HepG2 (cell line): ENCODE measurements at regions not wholly inside any gene's neighbourhood (a gene's known extent, or its start where the extent isn't known, plus 50 kb on each side); places are given as distances from the start of the nearest gene placed in this dataset.

Experiments used
- ATAC-seq: fragments of 200-7000 bp; cut with Tn5 transposase; 3 replicates; pipeline ENCODE4 v1.9.1; 2020; ENCODE audit warnings: mild to moderate bottlenecking, moderate library complexity
- BruUV-seq: library from RNA; stranded (reverse); fragments of 400-500 nt; replicated peaks from 2 replicates; lab custom pipeline; 2021; lab: Mats Ljungman, UMichigan
- CTCF ChIA-PET: fragments of 300-600 bp; formaldehyde crosslinking; extraction: SDS; loops from one replicate; lab custom pipeline; 2021; ENCODE audit warnings: low total read pairs, inconsistent platforms, low intra/inter-chr PET ratio; lab: Yijun Ruan, JAX
- POLR2A ChIA-PET: fragments of 350-600 bp; sonication (Branson Sonifier 250); formaldehyde crosslinking; loops from one replicate; lab custom pipeline; 2020; ENCODE audit warnings: antibody characterized with exemption, inconsistent platforms; lab: Yijun Ruan, JAX
- DNase-seq: peaks from one replicate; pipeline ENCODE4 v3.0.0-alpha.2; 2015; ENCODE audit warnings: low spot score
- FAIRE-seq: peaks from 3 replicates; lab custom pipeline; 2011; peaks lifted over from hg19 to GRCh38; lab: Jason Lieb, UNC
- H2AFZ ChIP-seq: one replicate; pipeline ENCODE4 v1.6.1; 2011; ENCODE audit warnings: low read length, inconsistent platforms
- H3K27ac ChIP-seq: fragments of 300-600 bp; 3 replicates; pipeline ENCODE4 v1.8.0; 2011; ENCODE audit warnings: mixed run types, mild to moderate bottlenecking, mixed read lengths, low read length, inconsistent platforms; ENCODE audit not compliant: insufficient read depth; ENCODE audit errors: extremely low read length
- H3K27me3 ChIP-seq, 2 experiments: fragments of 200-600 bp in 1 of 2; 2 replicates in 1 of 2; 3 replicates in 1 of 2; pipeline versions ENCODE4 v1.6.0 to v1.8.0; 2011; ENCODE audit warnings: low read length in 2 of 2, mild to moderate bottlenecking in 2 of 2, moderate library complexity in 2 of 2, inconsistent platforms in 1 of 2; ENCODE audit not compliant: insufficient read depth in 2 of 2, control insufficient read depth in 1 of 2
- H3K36me3 ChIP-seq, 2 experiments: fragments of 200-600 bp in 1 of 2; replicated peaks in 1 of 2; 2 replicates in 1 of 2; 3 replicates in 1 of 2; pipeline versions ENCODE4 v1.5.1 to v1.8.0; 2011; ENCODE audit warnings: low read length in 2 of 2, inconsistent platforms in 1 of 2; ENCODE audit not compliant: insufficient read depth in 2 of 2, control insufficient read depth in 1 of 2
- H3K4me1 ChIP-seq: 2 replicates; pipeline ENCODE4 v1.5.1; 2012; ENCODE audit warnings: low read length, inconsistent platforms; ENCODE audit not compliant: insufficient read depth
- H3K4me2 ChIP-seq: 2 replicates; pipeline ENCODE4 v1.6.0; 2011; ENCODE audit warnings: low read depth, low read length, inconsistent platforms
- H3K4me3 ChIP-seq, 3 experiments: fragments of 200-600 bp in 1 of 3; sonication (generic), shearing (Covaris generic) in 1 of 3; replicated peaks in 1 of 3; 2 replicates each; pipeline ENCODE4 v1.5.1; 2011 to 2016; ENCODE audit warnings: low read length in 3 of 3, inconsistent platforms in 2 of 3, low read depth in 2 of 3, mild to moderate bottlenecking in 2 of 3, control low read depth in 1 of 3, mixed read lengths in 1 of 3; ENCODE audit not compliant: insufficient read depth in 1 of 3
- H3K79me2 ChIP-seq: one replicate; pipeline ENCODE4 v1.6.1; 2011; ENCODE audit warnings: low read length, inconsistent platforms; ENCODE audit not compliant: insufficient read depth
- H3K9ac ChIP-seq: 2 replicates; pipeline ENCODE4 v1.6.0; 2011; ENCODE audit warnings: mild to moderate bottlenecking, low read depth, low read length, inconsistent platforms; ENCODE audit not compliant: insufficient read depth
- H3K9me3 ChIP-seq: 2 replicates; pipeline ENCODE4 v1.5.1; 2012; ENCODE audit warnings: mild to moderate bottlenecking, low read length
- H4K20me1 ChIP-seq: 2 replicates; pipeline ENCODE4 v1.6.0; 2011; ENCODE audit warnings: inconsistent platforms, mild to moderate bottlenecking, low read length, moderate library complexity; ENCODE audit not compliant: insufficient read depth
- CHD4 ChIP-seq: fragments of 200-600 bp; sonication (generic); IDR thresholded peaks from 2 replicates; pipeline ENCODE4 v1.7.0; 2017; ENCODE audit warnings: mild to moderate bottlenecking, low read length, borderline replicate concordance
- EP300 ChIP-seq, 3 experiments: sonication (generic) in 1 of 3; formaldehyde crosslinking in 1 of 3; IDR thresholded peaks; 2 replicates each; pipeline versions ENCODE4 v1.5.1 to v1.6.1; 2011 to 2020; ENCODE audit warnings: low read depth in 2 of 3, low read length in 2 of 3, borderline replicate concordance in 1 of 3, improper control_type of control experiment in 1 of 3, mild to moderate bottlenecking in 1 of 3, missing genetic modification reagents in 1 of 3, moderate library complexity in 1 of 3
- HHEX ChIP-seq: IDR thresholded peaks from 2 replicates; pipeline ENCODE4 v1.6.1; 2016; ENCODE audit warnings: control low read depth
- HMGXB3 ChIP-seq: sonication (generic); formaldehyde crosslinking; IDR thresholded peaks from 2 replicates; pipeline ENCODE4 v1.4.0; 2020; ENCODE audit warnings: missing genetic modification reagents, borderline replicate concordance
- JUN ChIP-seq: sonication (generic); formaldehyde crosslinking; IDR thresholded peaks from 2 replicates; pipeline ENCODE4 v1.4.0; 2020; ENCODE audit warnings: mild to moderate bottlenecking, missing genetic modification reagents
- MLLT10 ChIP-seq: sonication (generic); formaldehyde crosslinking; IDR thresholded peaks from 2 replicates; pipeline ENCODE4 v1.4.0; 2020; ENCODE audit warnings: missing genetic modification reagents
- MYC ChIP-seq: sonication (generic); formaldehyde crosslinking; IDR thresholded peaks from 2 replicates; pipeline ENCODE4 v1.9.0; 2021; ENCODE audit warnings: missing genetic modification reagents, borderline replicate concordance
- NFYB ChIP-seq: sonication (generic); formaldehyde crosslinking; IDR thresholded peaks from 2 replicates; pipeline ENCODE4 v1.4.0; 2020; ENCODE audit warnings: missing genetic modification reagents
- PHF21A ChIP-seq: sonication (generic); formaldehyde crosslinking; IDR thresholded peaks from 2 replicates; pipeline ENCODE4 v1.5.0; 2020; ENCODE audit warnings: mild to moderate bottlenecking, missing genetic modification reagents
- RARA ChIP-seq: IDR thresholded peaks from 2 replicates; pipeline ENCODE4 v1.6.1; 2016; ENCODE audit warnings: missing genetic modification reagents, missing compliant biosample characterization
- YY1 ChIP-seq: IDR thresholded peaks from 2 replicates; pipeline ENCODE4 v1.6.1; 2011; ENCODE audit warnings: low read length, low read depth, moderate library complexity, mild to moderate bottlenecking; ENCODE audit not compliant: insufficient read depth, insufficient replicate concordance
- ZFP1 ChIP-seq: IDR thresholded peaks from 2 replicates; pipeline ENCODE4 v1.6.1; 2016
- ZMYM3 ChIP-seq: sonication (generic); formaldehyde crosslinking; IDR thresholded peaks from 2 replicates; pipeline ENCODE4 v1.5.1; 2020; ENCODE audit warnings: mild to moderate bottlenecking, missing genetic modification reagents
- ZNF331 ChIP-seq: sonication (generic); formaldehyde crosslinking; IDR thresholded peaks from 2 replicates; pipeline ENCODE4 v1.4.0; 2020; ENCODE audit warnings: missing genetic modification reagents
- WGBS: methylation state at CpG from one replicate; pipeline ENCODE4 v1.1.6; 2017; ENCODE audit warnings: low lambda C conversion rate; 5-methylcytosine and 5-hydroxymethylcytosine counted together
- in situ Hi-C: cut with HindIII; loops from 2 replicates; pipeline ENCODE4 v1.10.0; 2017; ENCODE audit warnings: low pct_unique_long_range_greater_than_20kb; ENCODE audit not compliant: extremely low pct_ligation_motif_present
- intact Hi-C: fragments of 100-400 bp; cut with micrococcal nuclease; formaldehyde crosslinking; loops from one replicate; pipeline ENCODE4 v1.10.0; 2022; ENCODE audit not compliant: unreplicated experiment
- TF ChIP-seq, protein P1 (sequence below): sonication (generic); formaldehyde crosslinking; IDR thresholded peaks from 2 replicates; pipeline ENCODE4 v1.8.0; 2022; ENCODE audit warnings: mild to moderate bottlenecking, missing genetic modification reagents; ENCODE audit not compliant: insufficient replicate concordance
- TF ChIP-seq, protein P2 (sequence below): sonication (generic); formaldehyde crosslinking; IDR thresholded peaks from 2 replicates; pipeline ENCODE4 v1.5.0; 2020; ENCODE audit warnings: missing genetic modification reagents, mild to moderate bottlenecking, borderline replicate concordance
- TF ChIP-seq, protein P3 (sequence below): IDR thresholded peaks from 2 replicates; pipeline ENCODE4 v1.6.1; 2016

DNA sequence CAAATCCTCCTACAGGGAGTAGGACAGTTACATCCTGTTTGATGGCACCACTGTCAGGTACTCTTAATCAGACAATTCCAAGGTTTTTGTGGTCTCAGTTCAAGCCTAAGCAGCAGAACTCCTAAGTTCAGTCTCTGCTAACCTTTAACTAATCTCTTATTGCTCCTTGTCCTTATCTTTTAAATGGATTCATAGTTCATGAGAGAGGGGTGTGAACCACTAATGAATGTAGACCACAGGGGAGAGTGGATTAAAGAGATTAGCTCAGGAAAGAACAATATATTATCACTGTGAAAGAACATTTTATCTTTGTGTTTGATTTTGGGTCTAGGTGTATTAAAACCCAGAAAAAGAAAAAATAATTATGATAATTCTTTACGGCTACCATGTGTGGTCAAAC lies 168.9 kb downstream of the DCK start (continued):
- TF ChIP-seq, protein P1, sequence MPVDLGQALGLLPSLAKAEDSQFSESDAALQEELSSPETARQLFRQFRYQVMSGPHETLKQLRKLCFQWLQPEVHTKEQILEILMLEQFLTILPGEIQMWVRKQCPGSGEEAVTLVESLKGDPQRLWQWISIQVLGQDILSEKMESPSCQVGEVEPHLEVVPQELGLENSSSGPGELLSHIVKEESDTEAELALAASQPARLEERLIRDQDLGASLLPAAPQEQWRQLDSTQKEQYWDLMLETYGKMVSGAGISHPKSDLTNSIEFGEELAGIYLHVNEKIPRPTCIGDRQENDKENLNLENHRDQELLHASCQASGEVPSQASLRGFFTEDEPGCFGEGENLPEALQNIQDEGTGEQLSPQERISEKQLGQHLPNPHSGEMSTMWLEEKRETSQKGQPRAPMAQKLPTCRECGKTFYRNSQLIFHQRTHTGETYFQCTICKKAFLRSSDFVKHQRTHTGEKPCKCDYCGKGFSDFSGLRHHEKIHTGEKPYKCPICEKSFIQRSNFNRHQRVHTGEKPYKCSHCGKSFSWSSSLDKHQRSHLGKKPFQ (CRISPR knock-in tag): no peak

GRCh38 chr4:71163317-71163716 lies 169.9 kb downstream of the DCK start:
- WGBS: 16% methylated on average over 2 of the region's 2 CpGs
- TF ChIP-seq JUN (no peak), RARA (CRISPR knock-in tag) (no peak), ZFP1 (CRISPR knock-in tag) (no peak), MLLT10 (CRISPR knock-in tag) (no peak), HHEX (CRISPR knock-in tag) (no peak), YY1 (no peak), HMGXB3 (CRISPR knock-in tag) (no peak), EP300 (IDR thresholded peaks at IDR 0.05; ENCODE audit: low read depth in 2 of 2, low read length in 2 of 2) (no peak), EP300 (CRISPR knock-in tag; IDR thresholded peaks at IDR 0.05; ENCODE audit: borderline replicate concordance) (no peak), ZMYM3 (no peak), MYC (CRISPR knock-in tag) (no peak), NFYB (CRISPR knock-in tag) (no peak), CHD4 (no peak), ZNF331 (no peak), PHF21A (CRISPR knock-in tag) (no peak)
- TF ChIP-seq, protein P2, sequence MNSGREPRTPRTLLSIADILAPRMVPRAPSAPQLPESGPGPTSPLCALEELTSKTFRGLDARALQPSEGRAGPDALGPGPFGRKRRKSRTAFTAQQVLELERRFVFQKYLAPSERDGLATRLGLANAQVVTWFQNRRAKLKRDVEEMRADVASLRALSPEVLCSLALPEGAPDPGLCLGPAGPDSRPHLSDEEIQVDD (CRISPR knock-in tag): no peak
- TF ChIP-seq, protein P3, sequence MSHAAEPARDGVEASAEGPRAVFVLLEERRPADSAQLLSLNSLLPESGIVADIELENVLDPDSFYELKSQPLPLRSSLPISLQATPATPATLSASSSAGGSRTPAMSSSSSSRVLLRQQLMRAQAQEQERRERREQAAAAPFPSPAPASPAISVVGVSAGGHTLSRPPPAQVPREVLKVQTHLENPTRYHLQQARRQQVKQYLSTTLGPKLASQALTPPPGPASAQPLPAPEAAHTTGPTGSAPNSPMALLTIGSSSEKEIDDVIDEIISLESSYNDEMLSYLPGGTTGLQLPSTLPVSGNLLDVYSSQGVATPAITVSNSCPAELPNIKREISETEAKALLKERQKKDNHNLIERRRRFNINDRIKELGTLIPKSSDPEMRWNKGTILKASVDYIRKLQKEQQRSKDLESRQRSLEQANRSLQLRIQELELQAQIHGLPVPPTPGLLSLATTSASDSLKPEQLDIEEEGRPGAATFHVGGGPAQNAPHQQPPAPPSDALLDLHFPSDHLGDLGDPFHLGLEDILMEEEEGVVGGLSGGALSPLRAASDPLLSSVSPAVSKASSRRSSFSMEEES (CRISPR knock-in tag): no peak

More at GRCh38 chr4:71163317-71163716, 169.9 kb downstream of the DCK start:
- CTCF ChIA-PET: no interaction called here
- Histone ChIP-seq H3K27me3 (no peaks in the 10 kb centered on the region), H3K9me3 (no peaks in the 10 kb centered on the region), H3K36me3 (no peaks in the 10 kb centered on the region), H3K27ac (no peak overlapping the region), H3K4me3 (no peak overlapping the region), H3K4me2 (no peak overlapping the region), H3K79me2 (no peaks in the 10 kb centered on the region), H2AFZ (no peak overlapping the region), H4K20me1 (no peaks in the 10 kb centered on the region), H3K4me1 (no peaks in the 10 kb centered on the region), H3K9ac (no peak overlapping the region)
- in situ Hi-C loops: no loop called here
- POLR2A ChIA-PET: no interaction called here
- no peak for DNase-seq
- BruUV-seq: no TSS peak
- intact Hi-C loops: no loop called here
- FAIRE-seq: no peak
- no peak for ATAC-seq
